Thoracic aorta (tissue), 2 donors: ENCODE measurements at regions not wholly inside any gene's neighbourhood (a gene's known extent, or its start where the extent isn't known, plus 50 kb on each side); places are given as distances from the start of the nearest gene placed in this dataset.

Experiments used
- ATAC-seq: fragments of 150-250 bp; one replicate; pipeline ENCODE4 v1.8.0; 2017; ENCODE audit warnings: low read depth; ENCODE audit not compliant: insufficient number of reproducible peaks, low FRiP score
- DNase-seq: peaks from one replicate; pipeline ENCODE4 v3.0.0-alpha.2; 2020; ENCODE audit warnings: low spot score
- H3K27ac ChIP-seq, 2 donors: fragments of 200-600 bp; sonication (generic); 1 replicate in 1 of 2; 2 replicates in 1 of 2; pipeline ENCODE4 v1.5.1; 2016; ENCODE audit warnings: mild to moderate bottlenecking in 2 of 2, moderate library complexity in 2 of 2
- H3K27me3 ChIP-seq: fragments of 200-600 bp; sonication (generic); replicated peaks from 2 replicates; pipeline ENCODE4 v1.6.0; 2016; ENCODE audit warnings: mild to moderate bottlenecking; ENCODE audit not compliant: insufficient read depth
- H3K36me3 ChIP-seq: fragments of 200-600 bp; sonication (generic); one replicate; pipeline ENCODE4 v1.5.1; 2016
- H3K4me1 ChIP-seq, 2 donors: fragments of 200-600 bp; sonication (generic); 1 replicate in 1 of 2; 2 replicates in 1 of 2; pipeline versions ENCODE4 v1.5.1 to v1.6.0; 2016; ENCODE audit warnings: low read depth in 2 of 2, mild to moderate bottlenecking in 1 of 2; ENCODE audit not compliant: control insufficient read depth in 1 of 2
- H3K4me3 ChIP-seq: fragments of 200-600 bp; sonication (generic); 2 replicates; pipeline ENCODE4 v1.5.1; 2016; ENCODE audit warnings: mild to moderate bottlenecking
- H3K9me3 ChIP-seq: fragments of 200-600 bp; sonication (generic); 2 replicates; pipeline ENCODE4 v1.5.1; 2016
- TF ChIP-seq, protein P1 (sequence below): fragments of 200-600 bp; sonication (generic); IDR thresholded peaks from one replicate; pipeline ENCODE4 v1.5.1; 2019; ENCODE audit warnings: antibody characterized with exemption

DNA sequence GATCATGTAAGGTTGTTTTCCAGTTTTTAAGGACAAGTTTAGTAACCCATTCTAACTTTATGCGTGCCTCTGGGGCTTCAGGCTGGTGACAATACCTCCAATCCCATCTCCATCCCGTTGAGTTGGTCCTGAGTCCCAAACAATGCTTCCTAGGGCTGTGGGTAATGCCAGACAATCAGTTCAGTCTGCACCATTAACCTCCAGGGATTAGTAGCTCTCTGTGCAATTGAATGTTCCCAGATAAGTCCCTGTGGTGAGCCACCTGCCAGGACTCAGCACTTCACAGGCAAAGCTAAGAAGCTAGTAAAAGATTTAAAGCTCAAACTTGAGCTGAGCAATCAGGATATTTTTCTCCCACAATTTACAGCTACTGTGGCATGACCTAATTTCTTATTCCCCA lies 462.2 kb upstream of the PTBP2 start:
- TF ChIP-seq, protein P1, sequence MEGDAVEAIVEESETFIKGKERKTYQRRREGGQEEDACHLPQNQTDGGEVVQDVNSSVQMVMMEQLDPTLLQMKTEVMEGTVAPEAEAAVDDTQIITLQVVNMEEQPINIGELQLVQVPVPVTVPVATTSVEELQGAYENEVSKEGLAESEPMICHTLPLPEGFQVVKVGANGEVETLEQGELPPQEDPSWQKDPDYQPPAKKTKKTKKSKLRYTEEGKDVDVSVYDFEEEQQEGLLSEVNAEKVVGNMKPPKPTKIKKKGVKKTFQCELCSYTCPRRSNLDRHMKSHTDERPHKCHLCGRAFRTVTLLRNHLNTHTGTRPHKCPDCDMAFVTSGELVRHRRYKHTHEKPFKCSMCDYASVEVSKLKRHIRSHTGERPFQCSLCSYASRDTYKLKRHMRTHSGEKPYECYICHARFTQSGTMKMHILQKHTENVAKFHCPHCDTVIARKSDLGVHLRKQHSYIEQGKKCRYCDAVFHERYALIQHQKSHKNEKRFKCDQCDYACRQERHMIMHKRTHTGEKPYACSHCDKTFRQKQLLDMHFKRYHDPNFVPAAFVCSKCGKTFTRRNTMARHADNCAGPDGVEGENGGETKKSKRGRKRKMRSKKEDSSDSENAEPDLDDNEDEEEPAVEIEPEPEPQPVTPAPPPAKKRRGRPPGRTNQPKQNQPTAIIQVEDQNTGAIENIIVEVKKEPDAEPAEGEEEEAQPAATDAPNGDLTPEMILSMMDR = no peak
- no peak for DNase-seq

DNA sequence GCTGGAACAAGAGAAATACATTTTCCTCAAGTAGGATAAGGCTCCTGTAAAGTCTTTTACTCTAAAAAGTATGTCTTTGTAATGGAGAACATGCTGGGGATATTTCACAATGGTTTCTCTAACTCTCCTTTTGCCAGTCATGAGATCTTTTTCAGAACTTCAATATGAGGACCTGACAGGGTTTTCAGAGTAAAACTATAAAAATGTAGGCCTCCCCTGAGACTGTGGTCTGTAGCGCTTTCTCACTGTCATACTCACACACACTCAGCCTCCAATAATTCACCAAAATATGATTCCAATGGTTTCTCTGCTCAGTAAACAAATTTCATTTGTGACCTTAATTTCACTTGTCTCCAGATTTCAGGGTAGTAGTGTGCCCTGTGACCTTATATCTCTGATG lies 440.1 kb upstream of the PTBP2 start:
- Histone ChIP-seq H3K4me3 (no peak overlapping the region), H3K27me3 (no peaks in the 10 kb centered on the region), H3K9me3 (peaks cover 4% of the 10 kb centered on the region), H3K27ac (no peak overlapping the region), H3K36me3 (no peaks in the 10 kb centered on the region), H3K4me1 (no peaks in the 10 kb centered on the region)
- ATAC-seq (no peak), DNase-seq (no peak)
- TF ChIP-seq, protein P1 = no peak

More for the DNA sequence above, 462.2 kb upstream of the PTBP2 start:
- Histone ChIP-seq H3K27me3 (no peaks in the 10 kb centered on the region), H3K9me3 (no peaks in the 10 kb centered on the region), H3K36me3 (no peaks in the 10 kb centered on the region), H3K4me3 (no peak overlapping the region), H3K27ac (no peak overlapping the region), H3K4me1 (peaks cover 0 to 1% of the 10 kb centered on the region in 2 donors)
- no peak for ATAC-seq

- H3K4me3 ChIP-seq = no peak overlapping the region
- DNase-seq (no peak), ATAC-seq (no peak)
- no peaks in the 10 kb centered on the region for H3K36me3 ChIP-seq
- TF ChIP-seq, protein P1 = no peak
- H3K4me1 ChIP-seq = no peaks in the 10 kb centered on the region
- H3K27me3 ChIP-seq = no peaks in the 10 kb centered on the region
- no peaks in the 10 kb centered on the region for H3K9me3 ChIP-seq
- no peak overlapping the region for H3K27ac ChIP-seq
Observed at GRCh38 chr1:96290033-96290432, 431.6 kb upstream of the PTBP2 start.

GRCh38 chr1:96290801-96291200 lies 430.8 kb upstream of the PTBP2 start:
- H3K9me3 ChIP-seq = no peaks in the 10 kb centered on the region
- no peak overlapping the region for H3K27ac ChIP-seq
- H3K27me3 ChIP-seq = no peaks in the 10 kb centered on the region
- TF ChIP-seq, protein P1 = no peak
- ATAC-seq = no peak
- DNase-seq = no peak
- no peak overlapping the region for H3K4me3 ChIP-seq
- H3K4me1 ChIP-seq = no peaks in the 10 kb centered on the region
- no peaks in the 10 kb centered on the region for H3K36me3 ChIP-seq

- no peak overlapping the region for H3K27ac ChIP-seq
- H3K36me3 ChIP-seq = no peaks in the 10 kb centered on the region
- TF ChIP-seq, protein P1 = no peak
- H3K9me3 ChIP-seq = no peaks in the 10 kb centered on the region
- ATAC-seq (no peak), DNase-seq (no peak)
- no peak overlapping the region for H3K4me3 ChIP-seq
- no peaks in the 10 kb centered on the region for H3K27me3 ChIP-seq
- no peaks in the 10 kb centered on the region for H3K4me1 ChIP-seq
Observed at GRCh38 chr1:96291468-96291867, 430.1 kb upstream of the PTBP2 start.
